ELR (cell line): ENCODE measurements at regions not wholly inside any gene's neighbourhood (a gene's known extent, or its start where the extent isn't known, plus 50 kb on each side); places are given as distances from the start of the nearest gene placed in this dataset.
"Not testable (repeated sequence)": the region's sequence is repeated elsewhere in the genome, so short reads cannot be mapped to it uniquely, and the experiment has no call there.

ENCODE experiments used
- DNase-seq: peaks from one replicate; pipeline ENCODE4 v3.0.0-alpha.2; 2015; ENCODE audit warnings: low read depth

- no peak for DNase-seq
These were observed 93.7 kb upstream of the SRSF6 start for GRCh38 chr20:43364001-43364400.

- DNase-seq = no peak
These were observed 94.2 kb upstream of the SRSF6 start for GRCh38 chr20:43363506-43363905.

DNA sequence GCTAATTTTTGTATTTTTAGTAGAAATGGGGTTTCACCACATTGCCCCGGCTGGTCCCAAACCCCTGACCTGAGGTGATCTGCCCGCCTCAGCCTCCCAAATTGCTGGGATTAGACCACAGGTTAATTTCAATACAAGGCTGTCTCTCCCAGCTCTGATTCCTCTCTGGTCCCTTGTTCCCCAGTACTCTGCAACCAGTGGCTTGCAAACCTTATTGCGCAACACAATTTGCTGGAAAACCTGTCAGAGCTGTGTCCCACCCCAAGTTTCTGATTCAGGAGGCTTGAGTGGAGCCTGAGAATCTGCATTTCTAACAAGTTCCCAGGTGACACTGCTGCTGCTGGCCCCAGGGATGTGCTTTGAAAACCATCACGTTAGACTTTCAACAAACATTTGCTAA is 96.2 kb upstream of the SRSF6 start:
- no peak for DNase-seq

GRCh38 chr20:43360016-43360415 is 97.7 kb upstream of the SRSF6 start:
- no peak for DNase-seq

DNA sequence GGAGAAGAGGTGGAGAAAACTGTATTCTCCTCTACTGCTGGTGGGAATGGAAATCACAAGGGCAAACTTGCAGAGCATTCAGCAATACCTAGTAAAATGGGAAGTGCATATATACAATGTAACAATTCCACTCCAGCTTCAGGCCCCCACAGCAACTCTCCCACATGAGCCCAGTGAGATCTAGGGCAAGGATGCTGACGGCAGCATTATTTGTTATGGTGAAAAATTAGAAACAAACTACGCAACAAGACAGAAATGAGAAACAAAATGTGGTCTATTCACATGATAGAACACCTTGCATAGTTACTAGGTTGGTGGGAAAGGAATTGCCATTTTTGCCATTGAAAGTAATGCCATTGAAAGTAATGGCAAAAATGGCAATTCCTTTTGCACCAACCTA is 98.9 kb upstream of the SRSF6 start:
- DNase-seq = no peak

- DNase-seq = no peak
These were observed 100.3 kb upstream of the SRSF6 start for GRCh38 chr20:43357352-43357751.

GRCh38 chr20:43355610-43356009 is 102.1 kb upstream of the SRSF6 start:
- DNase-seq = no peak

GRCh38 chr20:43352996-43353395 is 104.7 kb upstream of the SRSF6 start:
- DNase-seq = no peak

GRCh38 chr20:43350694-43351093 is 107.0 kb upstream of the SRSF6 start:
- DNase-seq = not testable (repeated sequence)

- DNase-seq = no peak
These were observed 107.9 kb upstream of the SRSF6 start for GRCh38 chr20:43349841-43350240.

GRCh38 chr20:43347839-43348238 is 109.9 kb upstream of the SRSF6 start:
- DNase-seq = not testable (repeated sequence)

GRCh38 chr20:43345676-43346075 is 112.0 kb upstream of the SRSF6 start:
- DNase-seq = no peak

DNA sequence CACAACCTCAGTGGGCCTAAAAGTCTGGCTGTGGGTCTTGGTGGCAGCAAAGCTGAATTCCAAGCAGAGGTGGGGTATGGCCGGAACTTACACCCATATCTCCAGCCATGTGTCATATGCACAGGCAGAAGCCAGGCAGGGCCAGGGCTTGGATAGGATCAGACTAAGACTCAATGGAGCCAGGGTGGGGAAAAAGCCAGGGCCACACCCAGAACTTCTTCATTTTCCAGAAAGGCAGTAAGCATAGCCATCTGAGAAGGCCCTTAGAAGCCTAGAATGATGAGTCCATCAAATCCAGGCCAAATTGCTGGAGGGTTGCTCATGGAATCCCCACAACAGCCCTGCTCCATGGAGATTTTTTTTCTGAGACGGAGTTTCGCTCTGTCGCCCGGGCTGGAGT is 116.2 kb upstream of the SRSF6 start:
- no peak for DNase-seq

DNA sequence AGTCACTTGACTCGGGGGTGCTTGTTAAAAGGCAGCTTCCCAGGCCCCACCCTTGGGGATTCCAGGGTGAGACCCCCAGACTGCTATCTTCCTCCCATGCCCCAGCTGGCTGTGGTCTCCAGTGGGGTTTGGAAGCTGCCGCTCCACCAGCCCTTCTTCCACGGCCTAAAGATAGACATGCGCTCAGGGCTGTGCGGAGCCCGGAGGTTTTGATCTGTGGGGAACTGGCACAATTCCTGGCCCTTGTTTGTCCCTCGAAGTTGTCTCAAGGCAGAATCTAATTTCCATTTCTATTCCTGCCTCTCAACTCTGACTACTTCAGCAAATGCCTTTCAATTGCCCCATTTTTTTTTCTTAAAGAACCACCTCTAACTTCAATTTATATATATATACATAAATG is 120.7 kb upstream of the SRSF6 start:
- DNase-seq = no peak

DNA sequence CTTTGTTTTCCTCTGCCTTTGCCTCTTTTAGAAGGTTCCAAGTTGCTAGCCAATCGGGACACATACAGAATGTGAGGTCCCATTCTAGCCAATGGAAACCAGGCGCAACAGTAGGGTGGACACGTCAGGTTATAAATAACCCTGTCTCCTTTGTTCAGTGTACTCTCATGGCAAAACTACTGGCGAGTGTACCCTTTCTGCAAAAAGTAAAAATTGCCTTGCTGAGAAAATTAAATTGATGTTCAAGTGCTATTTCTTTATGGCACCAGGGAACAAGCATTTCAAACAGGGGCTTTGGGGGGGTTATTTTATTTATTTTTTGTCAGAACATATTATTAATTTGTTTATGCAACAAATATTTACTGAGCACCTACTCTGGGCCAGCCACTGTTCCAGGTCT is 123.6 kb upstream of the SRSF6 start:
- no peak for DNase-seq

DNA sequence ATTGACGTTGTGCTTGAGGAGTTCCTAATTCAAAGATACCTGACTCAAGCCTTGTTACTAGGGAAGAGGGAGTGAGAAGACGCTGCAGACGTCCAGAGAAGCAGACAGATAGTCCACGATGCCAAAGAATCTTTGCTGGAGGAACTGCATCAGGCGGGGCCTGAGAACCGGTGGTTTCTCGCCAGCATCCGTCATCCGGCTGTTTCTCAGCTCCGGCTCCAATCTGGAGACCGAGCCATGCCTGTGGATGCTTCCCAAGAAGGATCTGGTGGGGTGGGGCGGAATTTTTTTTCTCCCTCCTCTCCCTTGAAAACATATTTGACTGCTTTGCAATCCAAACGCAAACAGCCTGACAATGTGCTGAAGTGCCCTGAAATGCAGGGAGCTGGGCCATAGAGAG is 125.8 kb upstream of the SRSF6 start:
- DNase-seq = no peak

- DNase-seq = no peak
These were observed 129.0 kb upstream of the SRSF6 start for GRCh38 chr20:43328697-43329096.

- not testable (repeated sequence) for DNase-seq
These were observed 130.5 kb upstream of the SRSF6 start for GRCh38 chr20:43327234-43327633.

- DNase-seq = no peak
These were observed 131.8 kb upstream of the SRSF6 start for GRCh38 chr20:43325926-43326325.

GRCh38 chr20:43323592-43323991 is 133.9 kb upstream of the PTPRT start:
- no peak for DNase-seq

GRCh38 chr20:43322851-43323250 is 133.1 kb upstream of the PTPRT start:
- DNase-seq = peak; percentile 15

GRCh38 chr20:43320536-43320935 is 130.8 kb upstream of the PTPRT start:
- no peak for DNase-seq

GRCh38 chr20:43318755-43319297 is 129.1 kb upstream of the PTPRT start:
- no peak for DNase-seq

GRCh38 chr20:43316271-43316670 is 126.6 kb upstream of the PTPRT start:
- no peak for DNase-seq

DNA sequence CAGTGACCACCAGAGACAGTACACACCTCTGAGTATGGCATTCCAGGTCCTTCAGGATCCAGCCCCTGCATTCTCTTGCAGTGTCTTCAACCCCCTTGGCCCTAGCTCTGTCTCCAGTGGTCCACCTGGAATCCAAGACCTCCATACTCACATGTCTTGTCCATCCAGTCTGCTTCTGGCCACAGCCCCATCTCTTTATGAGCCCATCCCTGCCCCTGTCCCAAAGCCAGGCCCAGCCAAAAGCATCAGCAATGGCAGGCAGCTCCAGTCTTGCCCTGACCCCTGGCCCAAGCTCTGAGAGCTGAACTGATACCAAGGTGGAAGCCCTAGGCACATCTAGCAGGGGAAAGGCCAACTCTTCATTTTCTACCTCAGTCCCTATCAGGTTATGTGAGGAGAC is 119.6 kb upstream of the PTPRT start:
- no peak for DNase-seq
